GM18867 (cell line): ENCODE measurements at regions not wholly inside any gene's neighbourhood (a gene's known extent, or its start where the extent isn't known, plus 50 kb on each side); places are given as distances from the start of the nearest gene placed in this dataset.

ENCODE experiments used
- ATAC-seq: cut with Tn5 transposase; IDR thresholded peaks from one replicate; pipeline ENCODE4 v1.9.1; 2021; ENCODE audit warnings: mild to moderate bottlenecking, moderate library complexity; ENCODE audit not compliant: unreplicated experiment

DNA sequence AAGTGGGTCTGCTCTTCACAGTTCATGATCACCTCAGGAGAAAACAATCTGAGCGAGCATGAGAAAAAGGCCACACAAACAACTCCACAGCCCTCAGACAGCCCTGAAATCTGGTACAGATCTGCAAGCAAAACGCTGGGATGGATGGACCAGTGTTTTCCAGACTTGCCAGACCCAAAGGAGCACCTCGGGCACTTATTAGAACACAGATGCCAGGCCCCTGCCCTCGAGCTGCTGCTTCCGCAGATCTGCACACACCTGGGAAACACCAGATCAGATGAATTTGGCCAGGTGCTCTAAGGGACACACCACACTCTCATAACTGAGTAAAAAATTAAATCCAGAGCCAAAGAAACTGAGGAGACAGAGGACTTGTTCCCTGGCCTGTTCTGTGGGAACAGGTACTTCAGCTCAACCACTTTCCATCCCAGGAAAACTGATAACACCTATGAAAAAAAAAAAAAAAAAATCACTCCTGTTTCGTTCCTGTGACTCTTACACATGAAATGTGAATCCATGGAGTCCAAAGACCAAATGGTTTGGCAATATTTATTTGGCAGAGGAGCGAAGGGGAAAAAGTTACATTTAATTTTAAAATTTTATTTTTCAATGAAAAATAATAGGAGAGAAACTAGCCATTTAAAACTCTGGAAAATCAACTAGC, 202.9 kb upstream of the ESRRG start:
- no peak for ATAC-seq

DNA sequence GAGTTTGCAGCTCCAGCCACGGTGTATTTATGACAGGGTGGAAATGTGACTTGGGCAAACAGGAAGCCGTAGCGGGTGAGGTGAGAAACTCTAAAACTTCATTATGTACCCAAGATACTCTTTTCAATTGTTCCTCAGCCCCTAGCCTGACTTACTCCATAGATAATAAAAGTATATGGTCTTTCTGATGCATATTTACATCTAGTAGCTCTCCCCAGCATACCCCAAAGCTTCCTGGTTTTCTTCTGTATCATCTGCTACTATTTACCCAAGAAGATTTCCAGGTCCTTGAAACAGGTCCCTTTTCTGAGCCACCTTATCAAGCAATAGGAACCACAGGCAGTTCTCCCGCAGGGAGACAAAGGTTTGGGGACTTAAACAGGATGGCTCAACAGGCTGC, 201.5 kb upstream of the ESRRG start:
- ATAC-seq, result no peak

DNA sequence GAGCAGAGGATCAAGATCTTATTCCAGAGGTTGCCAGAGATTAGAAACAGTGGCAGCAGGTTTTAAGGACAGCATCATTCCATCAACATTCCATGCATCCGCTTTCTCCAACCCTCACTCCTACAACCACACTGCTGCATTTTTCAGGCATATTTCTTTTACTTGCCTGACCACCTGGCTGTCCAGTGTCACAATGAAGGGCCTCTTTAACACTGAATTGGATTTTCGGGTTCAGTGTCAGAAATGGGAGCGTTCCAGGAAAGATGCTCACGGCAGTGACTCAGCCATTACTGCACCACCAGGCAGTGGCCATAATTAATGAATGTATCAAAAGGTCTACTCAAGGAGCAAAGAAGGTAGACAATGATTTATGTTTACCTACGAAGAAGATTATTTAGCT, 200.4 kb upstream of the ESRRG start:
- ATAC-seq, result no peak

DNA sequence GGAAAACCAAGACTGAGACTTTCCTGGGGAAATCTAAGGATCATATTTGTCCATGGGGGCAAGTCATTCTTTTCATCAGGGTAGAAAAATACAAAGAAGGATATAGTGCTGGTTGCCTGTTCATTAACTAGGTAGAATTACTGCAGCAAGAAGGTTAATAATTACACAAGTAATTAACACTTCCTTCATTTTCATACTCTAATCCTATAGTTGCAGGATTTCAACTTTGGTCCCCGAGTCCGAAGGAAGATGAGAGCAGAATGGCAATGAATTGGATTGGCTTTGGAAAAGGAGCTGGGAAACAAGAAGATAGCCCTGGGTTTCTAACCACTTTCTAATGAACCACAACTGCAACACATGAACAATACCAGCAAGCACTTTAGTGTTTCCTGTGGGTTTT, 199.2 kb upstream of the ESRRG start:
- no peak for ATAC-seq

DNA sequence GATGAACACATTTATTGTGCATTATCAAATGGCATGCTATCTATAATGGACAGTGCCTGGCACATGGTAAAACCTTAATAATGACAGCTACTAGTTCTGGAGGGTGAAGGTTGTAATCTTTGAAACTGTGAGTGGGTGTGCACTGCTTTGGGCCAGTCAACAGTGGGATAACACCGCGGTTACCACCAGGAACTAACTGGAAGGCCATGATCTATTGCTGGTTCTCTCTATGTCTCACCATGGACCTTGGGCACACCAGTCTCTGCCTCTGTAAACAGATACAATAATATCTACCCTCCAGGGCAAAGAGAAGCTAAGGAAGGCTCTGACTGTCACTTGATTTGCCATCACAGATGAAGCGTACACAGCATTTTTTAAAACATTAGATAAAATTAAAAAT, 198.6 kb upstream of the ESRRG start:
- no peak for ATAC-seq

DNA sequence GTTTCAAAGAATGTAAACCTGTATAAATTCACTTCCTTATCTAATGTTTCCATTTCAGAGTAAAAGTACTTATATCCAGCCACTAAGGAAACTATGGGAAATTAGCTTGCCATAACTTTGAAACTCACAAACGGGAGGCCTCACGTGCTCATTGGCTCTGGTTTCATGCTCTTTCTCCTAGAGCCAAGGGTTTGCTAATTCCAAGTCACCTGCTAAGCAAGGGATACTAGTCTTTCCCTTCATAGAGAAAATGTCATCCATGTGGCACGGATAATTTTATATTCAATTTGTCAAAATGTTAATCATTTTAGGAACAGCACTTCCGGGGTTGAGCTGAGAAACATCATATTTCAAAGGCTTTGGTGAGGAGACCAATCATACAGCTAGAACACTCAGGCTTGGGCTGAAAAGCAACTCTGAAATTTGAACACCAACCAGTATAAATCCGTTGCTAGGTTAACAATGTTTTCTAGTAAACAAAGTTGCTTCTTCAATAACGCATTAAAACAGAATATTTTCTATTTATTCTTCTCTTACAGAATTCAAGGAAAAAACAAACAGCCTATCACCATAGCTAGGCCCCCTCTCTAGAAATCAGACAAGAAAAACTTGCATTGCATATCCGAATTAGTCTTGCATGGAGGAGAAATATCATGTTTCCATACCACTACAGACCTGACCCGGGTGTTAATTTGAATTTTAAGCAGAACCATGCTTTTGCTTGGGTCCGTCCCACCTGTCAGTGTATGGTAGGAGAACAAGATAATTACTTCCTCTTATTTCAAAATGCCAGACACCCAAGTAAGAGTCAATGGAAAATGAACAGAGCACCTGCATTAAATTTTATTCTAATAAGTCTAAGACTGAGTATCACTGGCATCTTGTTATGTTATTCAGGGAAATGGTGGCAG, 196.1 kb upstream of the ESRRG start:
- no peak for ATAC-seq

DNA sequence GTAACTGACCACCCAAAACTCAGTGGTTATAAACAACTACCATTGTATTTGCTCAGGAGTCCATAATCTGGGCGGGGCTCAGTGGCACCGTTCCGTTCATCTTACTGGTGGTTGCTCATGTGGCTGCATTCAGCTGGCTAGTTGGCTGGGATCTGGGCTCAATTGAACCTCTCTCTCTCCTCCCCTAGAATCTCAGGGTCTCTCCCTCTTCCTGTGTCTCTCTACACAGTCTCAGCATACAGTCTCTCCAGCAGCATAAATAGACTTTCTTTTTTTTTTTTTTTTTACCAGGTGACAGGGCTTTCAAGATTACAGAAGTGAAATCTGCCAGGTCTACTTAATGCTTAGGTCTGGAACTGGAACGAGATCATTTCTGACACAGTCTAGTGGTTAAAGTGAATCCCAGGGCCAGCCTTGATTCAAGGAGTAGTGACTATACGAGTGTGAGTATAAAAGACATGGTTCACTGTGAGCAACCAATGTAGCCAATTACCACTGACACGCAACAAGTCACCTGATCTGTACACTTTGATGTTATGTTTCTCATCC, 193.7 kb upstream of the ESRRG start:
- no peak for ATAC-seq

DNA sequence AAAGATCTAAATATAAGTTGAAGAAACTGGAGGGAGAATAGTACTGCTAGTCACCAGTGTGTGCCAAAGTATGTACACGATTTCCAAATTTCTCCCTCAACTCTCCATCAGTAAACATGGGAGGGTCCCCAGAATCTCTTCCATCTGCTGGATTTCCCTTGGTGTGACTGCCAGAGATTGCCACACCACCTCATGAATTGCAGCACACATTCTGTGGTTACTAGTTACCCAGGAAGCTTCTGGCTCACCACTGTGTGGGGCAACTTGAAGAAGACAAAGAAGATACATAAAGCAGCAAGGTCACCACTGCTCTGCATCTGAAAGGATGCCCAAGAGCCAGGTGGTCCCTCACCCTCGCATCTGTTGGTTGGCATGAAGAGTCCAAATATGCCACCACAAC, 191.7 kb upstream of the ESRRG start:
- ATAC-seq, result no peak

DNA sequence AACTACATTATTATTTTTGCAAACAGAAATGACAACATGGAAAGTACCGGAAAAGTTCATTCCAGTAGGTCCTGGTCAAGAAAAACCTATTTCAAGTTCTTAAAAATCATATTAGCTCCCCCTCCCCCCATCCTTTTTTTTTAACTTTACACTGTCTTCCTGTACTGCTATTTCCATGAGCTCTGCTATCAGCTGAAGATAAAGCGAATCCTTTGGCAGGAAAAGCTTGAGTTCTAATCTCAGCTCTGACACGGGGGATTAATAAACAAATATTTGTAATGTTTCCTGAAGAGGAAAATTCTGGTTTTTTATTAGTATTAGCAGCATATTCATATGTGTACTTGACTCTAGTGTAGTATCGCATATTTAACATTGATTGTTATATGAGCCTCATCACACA, 190.7 kb upstream of the ESRRG start:
- no peak for ATAC-seq

DNA sequence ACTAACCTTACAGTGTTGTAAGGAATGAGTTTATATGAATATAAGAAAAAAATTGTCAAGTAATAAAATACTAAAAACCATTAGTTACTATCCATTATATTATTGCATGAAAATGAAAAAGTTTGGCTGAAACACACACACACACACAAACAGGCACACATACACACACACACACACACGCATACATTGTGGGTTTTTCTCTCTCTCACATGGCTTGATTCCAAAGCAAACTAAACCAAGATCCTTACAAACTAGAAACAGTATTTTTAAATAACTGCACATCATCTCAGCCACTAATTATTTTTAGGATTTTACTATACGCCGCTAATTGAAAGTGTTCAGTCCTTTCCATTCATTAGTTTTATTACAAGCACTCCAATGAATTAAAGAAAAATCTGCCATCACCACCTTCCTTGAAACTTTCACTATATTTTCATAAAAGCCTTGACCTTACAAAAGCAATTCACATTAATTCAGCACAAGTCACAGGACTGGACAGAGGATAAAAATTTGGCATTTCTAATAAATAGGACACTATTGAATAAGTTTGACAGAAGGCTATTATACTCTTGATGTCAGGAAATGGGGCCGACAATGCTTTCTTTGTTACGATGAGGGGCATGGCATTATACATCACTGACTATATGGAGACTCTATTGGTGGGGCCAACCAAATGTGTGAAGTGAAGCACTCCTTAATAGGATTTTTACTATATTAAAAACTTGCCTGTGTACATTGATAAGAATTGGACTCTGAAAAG, 187.0 kb upstream of the ESRRG start:
- no peak for ATAC-seq

DNA sequence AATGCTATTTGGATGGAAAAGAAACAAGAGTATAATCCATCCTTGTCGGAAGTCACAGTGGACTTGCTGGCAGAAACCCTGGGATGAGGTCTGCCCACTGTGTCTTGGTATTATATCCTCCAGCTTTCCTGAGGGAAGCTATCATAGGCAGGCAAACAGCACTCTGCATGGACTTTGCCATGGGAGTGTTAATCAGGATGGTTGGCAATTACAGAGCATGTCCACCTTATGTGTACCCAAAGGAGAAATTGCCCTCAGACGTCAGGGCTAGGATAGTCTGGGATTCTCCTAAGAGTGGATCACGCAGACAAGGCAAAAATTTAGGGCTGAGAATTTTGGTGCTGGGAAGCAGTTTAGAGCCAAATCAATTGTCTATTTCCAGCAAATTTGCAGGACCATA, 184.9 kb upstream of the ESRRG start:
- ATAC-seq, result no peak

DNA sequence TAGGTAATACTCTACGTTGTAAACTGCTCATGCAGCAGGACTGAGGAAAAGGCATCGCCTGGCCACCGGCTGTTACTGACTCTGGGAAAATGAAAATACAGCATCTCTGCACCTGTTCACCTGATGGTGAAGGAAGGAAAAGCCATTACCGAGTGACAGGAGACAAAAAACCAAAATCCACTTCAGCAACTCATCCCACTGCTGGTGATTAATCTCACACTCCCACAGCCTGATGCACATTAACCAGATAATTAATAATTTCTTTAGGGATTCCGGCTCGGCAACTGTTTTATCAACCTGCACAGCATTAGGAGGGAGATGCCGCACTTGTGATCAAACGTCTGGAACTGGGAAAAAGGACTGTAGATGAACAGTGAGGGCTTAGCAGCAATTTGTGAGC, 183.9 kb upstream of the ESRRG start:
- no peak for ATAC-seq

DNA sequence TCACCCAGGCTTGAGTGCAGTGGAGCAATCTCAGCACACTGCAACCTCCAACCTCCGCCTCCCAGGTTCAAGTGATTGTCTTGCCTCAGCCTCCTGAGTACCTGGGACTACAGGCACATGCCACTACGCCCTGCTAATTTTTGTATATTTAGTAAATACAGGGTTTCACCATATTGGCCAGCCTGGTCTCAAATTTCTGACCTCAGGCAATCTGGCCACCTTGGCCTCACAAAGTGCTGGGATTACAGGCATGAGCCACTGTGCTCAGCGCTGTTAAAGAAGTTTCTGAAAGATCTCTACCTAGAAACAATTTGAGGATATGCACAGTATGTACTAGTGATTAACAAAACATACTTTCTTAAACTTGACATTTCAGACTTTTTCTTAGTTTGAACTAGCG, 182.6 kb upstream of the ESRRG start:
- no peak for ATAC-seq

DNA sequence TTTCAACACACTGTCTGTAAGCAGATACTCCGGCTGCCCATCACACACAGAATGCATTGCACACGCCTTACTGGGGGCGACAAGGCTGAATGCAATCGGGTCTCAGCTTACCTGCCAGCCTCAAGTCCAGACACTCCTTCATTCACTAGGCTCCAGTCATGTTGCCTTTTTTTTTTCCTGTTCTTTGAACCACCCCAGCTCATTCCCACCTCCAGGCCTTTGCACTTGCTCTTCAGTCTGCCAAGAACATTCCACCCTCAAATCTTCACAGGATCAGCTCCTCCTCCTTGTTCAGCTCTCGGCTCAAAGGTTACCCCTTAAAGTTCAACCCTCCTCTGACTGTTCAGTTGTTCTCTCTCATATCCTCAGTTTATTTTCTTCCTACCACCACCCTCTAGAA, 181.9 kb upstream of the ESRRG start:
- ATAC-seq, result no peak

DNA sequence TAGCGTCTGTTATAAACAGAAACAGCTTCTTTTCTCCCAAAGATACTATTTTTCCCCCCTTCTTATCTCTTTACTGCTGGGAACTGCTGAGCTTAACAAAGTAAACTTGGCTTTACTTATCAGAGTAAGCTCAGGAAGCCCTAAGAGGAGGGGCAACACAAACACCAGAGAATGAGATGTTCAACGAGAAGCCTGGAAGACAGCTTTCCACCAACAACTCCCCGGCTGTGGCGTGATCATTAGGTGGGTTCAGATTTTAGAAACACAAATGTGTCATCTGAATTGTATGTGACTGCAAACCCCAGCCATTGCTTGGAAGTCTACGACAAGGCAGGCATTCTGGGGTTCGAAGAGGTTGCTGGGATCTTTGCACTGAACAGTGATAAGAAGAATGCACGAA, 181.2 kb upstream of the ESRRG start:
- ATAC-seq, result no peak

DNA sequence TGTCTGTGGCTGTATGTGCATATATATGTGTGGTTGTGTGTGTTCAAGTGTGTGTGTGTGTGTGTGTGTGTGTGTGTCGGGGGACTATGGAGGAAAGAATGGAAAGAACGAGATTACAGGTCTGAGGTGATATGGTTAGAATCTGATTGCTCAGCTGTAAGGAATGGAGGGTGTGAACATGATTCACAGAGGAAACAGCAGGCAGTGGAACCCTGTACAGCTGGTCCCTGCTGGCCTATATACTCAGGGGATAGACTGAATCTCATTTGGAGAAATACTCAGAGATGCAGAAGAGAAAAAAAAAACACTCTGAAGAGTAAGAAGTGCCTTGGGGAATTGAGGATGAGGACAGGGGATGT, 180.1 kb upstream of the ESRRG start:
- ATAC-seq, result no peak

DNA sequence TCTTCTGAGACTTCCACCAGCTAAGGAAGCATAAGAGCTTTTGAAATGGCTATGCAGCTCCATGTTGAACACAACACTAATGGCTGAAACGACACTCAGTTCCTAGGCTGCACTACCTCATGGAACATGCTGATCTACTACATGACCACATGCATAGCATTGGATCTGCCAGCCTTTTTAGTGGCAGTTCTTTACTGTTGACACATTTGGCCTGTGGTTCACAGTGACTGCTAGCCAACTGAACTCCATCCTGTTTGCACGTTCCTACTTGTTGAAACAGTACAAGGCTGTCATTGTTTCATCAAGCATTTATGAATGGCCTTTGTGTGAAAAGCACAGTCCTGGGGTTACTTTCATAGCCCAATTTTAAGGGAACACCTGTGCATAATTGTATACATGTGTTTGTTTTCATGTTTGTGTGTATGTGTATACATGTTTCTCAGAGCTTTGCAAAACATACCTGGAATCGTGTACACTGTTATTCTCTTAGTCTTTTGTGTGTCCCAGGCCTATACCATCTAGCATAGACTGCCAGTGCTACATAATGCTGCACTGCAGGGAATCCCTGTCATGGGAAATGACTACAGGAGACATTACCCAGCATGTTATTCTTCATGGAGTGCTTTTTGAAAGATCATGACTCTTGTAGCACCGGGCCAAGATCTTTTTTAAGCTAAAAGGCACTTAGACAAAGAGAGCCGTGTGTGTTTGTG, 179.6 kb upstream of the ESRRG start:
- ATAC-seq, result no peak

DNA sequence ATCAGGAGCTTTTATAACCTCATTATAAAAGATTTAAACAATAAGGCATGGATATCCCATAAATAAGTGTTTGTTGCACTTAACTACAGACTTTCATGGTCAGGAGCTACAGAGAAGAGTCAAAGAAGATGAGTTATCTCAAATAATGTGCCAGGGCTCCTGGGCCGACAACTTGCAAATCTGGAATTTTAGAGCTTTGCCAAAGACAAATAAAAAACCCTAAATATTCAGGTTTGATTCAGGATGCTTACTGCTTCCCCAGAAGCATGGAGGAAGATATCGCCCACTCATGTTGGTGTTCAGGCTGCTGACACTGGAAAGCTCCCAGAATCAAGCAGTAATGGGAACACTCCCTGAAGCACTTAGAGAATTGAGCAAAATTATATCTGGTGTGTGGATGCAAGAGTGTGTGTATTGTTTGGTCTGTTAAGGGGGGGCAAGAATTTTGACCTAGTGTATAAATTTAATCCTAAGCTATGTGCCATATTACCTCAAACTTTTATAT, 176.9 kb upstream of the ESRRG start:
- no peak for ATAC-seq

DNA sequence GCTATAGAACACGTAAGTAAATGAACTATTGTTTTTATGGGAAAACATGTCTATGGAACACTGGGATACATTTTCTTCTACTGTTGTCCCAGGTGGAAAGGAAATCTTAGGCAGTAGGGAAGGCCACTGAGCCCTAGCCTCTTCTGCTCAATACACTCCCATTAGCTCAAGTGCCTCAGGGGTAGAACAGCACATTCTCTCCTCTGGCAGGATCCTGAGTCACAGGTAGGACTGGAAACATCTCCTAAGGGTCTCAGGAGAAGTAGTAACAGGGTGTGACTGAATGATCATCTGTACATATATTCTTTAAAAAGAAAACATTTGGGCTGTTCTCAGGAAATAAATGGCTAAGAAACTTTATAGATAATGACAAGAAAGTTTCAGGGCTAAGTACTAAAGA, 175.6 kb upstream of the ESRRG start:
- ATAC-seq, result no peak

DNA sequence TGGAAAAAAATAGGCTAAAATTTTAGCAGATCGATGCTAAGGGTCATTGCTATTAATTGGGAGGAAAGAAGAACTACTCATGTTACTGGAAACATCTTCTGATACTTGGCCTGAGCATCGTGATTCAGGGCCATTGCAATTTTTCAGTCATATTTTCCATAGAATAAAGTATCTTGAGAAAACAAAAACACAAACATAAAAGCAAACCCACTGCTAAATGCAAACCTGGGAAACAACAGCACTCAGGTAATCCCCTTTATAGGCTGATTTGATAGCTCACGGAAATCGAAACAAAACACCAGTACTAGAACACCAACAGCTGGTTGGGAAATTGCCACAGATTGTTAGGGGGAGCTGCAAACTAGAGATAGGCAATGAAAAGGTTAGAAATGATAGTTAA, 172.9 kb upstream of the ESRRG start:
- no peak for ATAC-seq

DNA sequence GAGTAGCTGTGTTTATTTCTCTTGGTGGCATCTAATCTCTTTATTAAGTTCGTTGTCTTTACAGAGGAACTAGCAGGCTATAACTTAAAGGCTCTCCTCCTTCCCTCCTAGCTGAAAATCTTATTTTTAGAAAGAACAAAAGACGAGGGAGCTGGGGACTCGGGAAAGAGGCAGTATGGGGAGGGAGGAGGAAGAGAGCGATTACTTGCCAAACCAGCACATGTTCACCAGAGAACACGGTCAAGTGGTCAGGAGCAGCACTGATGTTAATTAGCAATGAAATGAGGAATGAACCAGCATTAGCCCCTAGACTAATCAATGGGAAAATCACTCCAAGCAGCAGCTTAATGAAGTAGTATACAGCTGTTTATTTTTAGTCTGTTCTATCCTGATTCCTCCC, 171.3 kb upstream of the ESRRG start:
- ATAC-seq, result no peak
